CD14-positive monocyte (primary cell): ENCODE measurements at regions not wholly inside any gene's neighbourhood (a gene's known extent, or its start where the extent isn't known, plus 50 kb on each side); places are given as distances from the start of the nearest gene placed in this dataset.

Experiments used
- DNase-seq, 3 donors: peaks; one replicate each; pipeline ENCODE4 v3.0.0-alpha.2; 2011 to 2022
- H2AFZ ChIP-seq: 2 replicates; pipeline ENCODE4 v1.6.0; 2012; ENCODE audit warnings: mild to moderate bottlenecking, low read depth, low read length, inconsistent platforms; ENCODE audit not compliant: insufficient read depth, poor library complexity, severe bottlenecking
- H3K27ac ChIP-seq, 2 donors: 1 replicate in 1 of 2; 2 replicates in 1 of 2; pipeline ENCODE4 v1.5.1; 2012 to 2013; ENCODE audit warnings: low read length in 2 of 2, control low read depth in 1 of 2, inconsistent platforms in 1 of 2, low read depth in 1 of 2, mild to moderate bottlenecking in 1 of 2
- H3K27me3 ChIP-seq, 2 donors: one replicate each; pipeline versions ENCODE4 v1.6.0 to v1.6.1; 2011 to 2013; ENCODE audit warnings: low read length in 2 of 2; ENCODE audit not compliant: control insufficient read depth in 2 of 2, insufficient read depth in 2 of 2
- H3K36me3 ChIP-seq, 2 donors: replicated peaks in 1 of 2; 1 replicate in 1 of 2; 2 replicates in 1 of 2; pipeline versions ENCODE4 v1.5.1 to v1.6.1; 2012 to 2013; ENCODE audit warnings: low read length in 2 of 2, control low read depth in 1 of 2, inconsistent platforms in 1 of 2, mild to moderate bottlenecking in 1 of 2; ENCODE audit not compliant: insufficient read depth in 2 of 2, control insufficient read depth in 1 of 2
- H3K4me1 ChIP-seq, 2 donors: 1 replicate in 1 of 2; 2 replicates in 1 of 2; pipeline versions ENCODE4 v1.5.1 to v1.6.1; 2012 to 2013; ENCODE audit warnings: low read length in 2 of 2, control low read depth in 1 of 2, inconsistent platforms in 1 of 2, mild to moderate bottlenecking in 1 of 2, moderate library complexity in 1 of 2; ENCODE audit not compliant: insufficient read depth in 2 of 2, control insufficient read depth in 1 of 2
- H3K4me2 ChIP-seq: replicated peaks from 2 replicates; pipeline ENCODE3; 2012; ENCODE audit warnings: low read length, moderate library complexity, mild to moderate bottlenecking; ENCODE audit not compliant: poor library complexity, severe bottlenecking; ENCODE audit errors: extremely low read depth
- H3K4me3 ChIP-seq, 3 experiments: fragments of 200-600 bp in 1 of 3; sonication (generic) in 1 of 3; replicated peaks in 1 of 3; 1 replicate in 2 of 3; 2 replicates in 1 of 3; pipeline ENCODE4 v1.5.1; 2011 to 2013; ENCODE audit warnings: low read length in 3 of 3, mild to moderate bottlenecking in 3 of 3, control low read depth in 2 of 3, low read depth in 2 of 3, inconsistent platforms in 1 of 3, moderate library complexity in 1 of 3
- H3K79me2 ChIP-seq: 2 replicates; pipeline ENCODE4 v1.6.0; 2012; ENCODE audit warnings: mild to moderate bottlenecking, control low read depth, inconsistent platforms, low read length, moderate library complexity; ENCODE audit not compliant: insufficient read depth
- H3K9ac ChIP-seq: 2 replicates; pipeline ENCODE4 v1.6.0; 2017; ENCODE audit warnings: low read length, mild to moderate bottlenecking; ENCODE audit not compliant: insufficient read depth, poor library complexity, severe bottlenecking
- H3K9me3 ChIP-seq, 2 donors: replicated peaks in 1 of 2; 1 replicate in 1 of 2; 2 replicates in 1 of 2; pipeline versions ENCODE4 v1.5.1 to v1.6.1; 2012 to 2013; ENCODE audit warnings: low read length in 2 of 2, control low read depth in 1 of 2; ENCODE audit not compliant: control insufficient read depth in 1 of 2, insufficient read depth in 1 of 2
- H4K20me1 ChIP-seq: 2 replicates; pipeline ENCODE4 v1.6.0; 2012; ENCODE audit warnings: mild to moderate bottlenecking, low read length, control low read depth, moderate library complexity; ENCODE audit not compliant: insufficient read depth
- H3K27ac Mint-ChIP-seq, 7 donors: one replicate each; pipeline ENCODE4 v1.8.0; 2020; ENCODE audit warnings: mild to moderate bottlenecking in 7 of 7, mixed read lengths in 7 of 7, moderate library complexity in 6 of 7, inconsistent platforms in 2 of 7
- H3K27me3 Mint-ChIP-seq, 3 donors: one replicate each; pipeline ENCODE4 v1.8.0; 2021 to 2022; ENCODE audit warnings: low read depth in 3 of 3, mild to moderate bottlenecking in 3 of 3, mixed read lengths in 3 of 3, moderate library complexity in 3 of 3, inconsistent platforms in 1 of 3
- H3K36me3 Mint-ChIP-seq, 2 donors: one replicate each; pipeline ENCODE4 v1.8.0; 2020; ENCODE audit warnings: mixed read lengths in 2 of 2, inconsistent platforms in 1 of 2, mild to moderate bottlenecking in 1 of 2
- H3K4me1 Mint-ChIP-seq: one replicate; pipeline ENCODE4 v1.8.0; 2020; ENCODE audit warnings: mild to moderate bottlenecking, mixed read lengths
- H3K4me3 Mint-ChIP-seq, 2 donors: one replicate each; pipeline ENCODE4 v1.8.0; 2020; ENCODE audit warnings: mild to moderate bottlenecking in 2 of 2, mixed read lengths in 2 of 2, moderate library complexity in 1 of 2
- H3K9me3 Mint-ChIP-seq, 7 donors: one replicate each; pipeline ENCODE4 v1.8.0; 2020 to 2022; ENCODE audit warnings: mixed read lengths in 7 of 7, mild to moderate bottlenecking in 6 of 7, moderate library complexity in 6 of 7, inconsistent platforms in 2 of 7
- WGBS: methylation state at CpG from one replicate; pipeline ENCODE4 v1.1.5; 2013; ENCODE audit warnings: missing lambda C conversion rate; ENCODE audit not compliant: insufficient coverage; 5-methylcytosine and 5-hydroxymethylcytosine counted together
- intact Hi-C, 2 donors: fragments of 100-400 bp; cut with micrococcal nuclease; formaldehyde crosslinking; loops; one replicate each; pipeline versions ENCODE4 v1.15.0 to v1.15.1; 2023
- TF ChIP-seq, protein P1 (sequence below): fragments of 200-600 bp; IDR thresholded peaks from one replicate; pipeline ENCODE4 v1.8.0; 2022; ENCODE audit warnings: antibody characterized with exemption, mild to moderate bottlenecking

DNA sequence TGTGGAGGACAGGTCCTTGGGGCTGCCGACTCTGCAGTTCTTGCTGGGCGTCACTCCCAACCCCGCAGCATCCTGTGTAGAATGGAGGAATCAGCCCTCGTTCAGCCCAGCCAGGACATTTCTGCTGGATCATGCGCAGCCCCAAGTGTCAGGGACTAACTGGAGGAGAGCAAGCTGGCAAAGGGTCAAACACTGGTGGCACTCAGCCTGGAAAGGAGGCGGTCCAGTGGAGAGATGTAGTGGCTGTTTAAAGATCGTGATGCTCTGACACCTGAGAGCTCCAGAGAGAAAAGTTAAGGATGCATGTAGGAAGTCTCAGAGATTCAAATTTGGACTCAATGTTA, 63.6 kb upstream of the SH3RF3 start:
- Histone ChIP-seq H3K4me2 (no peak overlapping the region), H2AFZ (no peak overlapping the region), H3K79me2 (no peaks in the 10 kb centered on the region), H4K20me1 (no peaks in the 10 kb centered on the region), H3K4me1 (no peaks in the 10 kb centered on the region), H3K9me3 (no peaks in the 10 kb centered on the region), H3K4me3 (no peak overlapping the region), H3K27ac (no peak overlapping the region), H3K9ac (no peak overlapping the region), H3K36me3 (no peaks in the 10 kb centered on the region), H3K27me3 (no peaks in the 10 kb centered on the region)
- H3K4me1 Mint-ChIP-seq: no peaks in the 10 kb centered on the region
- intact Hi-C loops: no loop called here
- peaks cover 3 to 6% (median 5%) of the 10 kb centered on the region in 3 donors for H3K27me3 Mint-ChIP-seq
- peaks cover 0 to 3% (median 0%) of the 10 kb centered on the region in 7 donors for H3K9me3 Mint-ChIP-seq
- no peak for DNase-seq
- TF ChIP-seq, protein P1, sequence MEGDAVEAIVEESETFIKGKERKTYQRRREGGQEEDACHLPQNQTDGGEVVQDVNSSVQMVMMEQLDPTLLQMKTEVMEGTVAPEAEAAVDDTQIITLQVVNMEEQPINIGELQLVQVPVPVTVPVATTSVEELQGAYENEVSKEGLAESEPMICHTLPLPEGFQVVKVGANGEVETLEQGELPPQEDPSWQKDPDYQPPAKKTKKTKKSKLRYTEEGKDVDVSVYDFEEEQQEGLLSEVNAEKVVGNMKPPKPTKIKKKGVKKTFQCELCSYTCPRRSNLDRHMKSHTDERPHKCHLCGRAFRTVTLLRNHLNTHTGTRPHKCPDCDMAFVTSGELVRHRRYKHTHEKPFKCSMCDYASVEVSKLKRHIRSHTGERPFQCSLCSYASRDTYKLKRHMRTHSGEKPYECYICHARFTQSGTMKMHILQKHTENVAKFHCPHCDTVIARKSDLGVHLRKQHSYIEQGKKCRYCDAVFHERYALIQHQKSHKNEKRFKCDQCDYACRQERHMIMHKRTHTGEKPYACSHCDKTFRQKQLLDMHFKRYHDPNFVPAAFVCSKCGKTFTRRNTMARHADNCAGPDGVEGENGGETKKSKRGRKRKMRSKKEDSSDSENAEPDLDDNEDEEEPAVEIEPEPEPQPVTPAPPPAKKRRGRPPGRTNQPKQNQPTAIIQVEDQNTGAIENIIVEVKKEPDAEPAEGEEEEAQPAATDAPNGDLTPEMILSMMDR: no peak
- H3K36me3 Mint-ChIP-seq: no peaks in the 10 kb centered on the region
- no peak overlapping the region for H3K4me3 Mint-ChIP-seq
- no peak overlapping the region for H3K27ac Mint-ChIP-seq
- 92% methylated on average over 7 of the region's 7 CpGs for WGBS

DNA sequence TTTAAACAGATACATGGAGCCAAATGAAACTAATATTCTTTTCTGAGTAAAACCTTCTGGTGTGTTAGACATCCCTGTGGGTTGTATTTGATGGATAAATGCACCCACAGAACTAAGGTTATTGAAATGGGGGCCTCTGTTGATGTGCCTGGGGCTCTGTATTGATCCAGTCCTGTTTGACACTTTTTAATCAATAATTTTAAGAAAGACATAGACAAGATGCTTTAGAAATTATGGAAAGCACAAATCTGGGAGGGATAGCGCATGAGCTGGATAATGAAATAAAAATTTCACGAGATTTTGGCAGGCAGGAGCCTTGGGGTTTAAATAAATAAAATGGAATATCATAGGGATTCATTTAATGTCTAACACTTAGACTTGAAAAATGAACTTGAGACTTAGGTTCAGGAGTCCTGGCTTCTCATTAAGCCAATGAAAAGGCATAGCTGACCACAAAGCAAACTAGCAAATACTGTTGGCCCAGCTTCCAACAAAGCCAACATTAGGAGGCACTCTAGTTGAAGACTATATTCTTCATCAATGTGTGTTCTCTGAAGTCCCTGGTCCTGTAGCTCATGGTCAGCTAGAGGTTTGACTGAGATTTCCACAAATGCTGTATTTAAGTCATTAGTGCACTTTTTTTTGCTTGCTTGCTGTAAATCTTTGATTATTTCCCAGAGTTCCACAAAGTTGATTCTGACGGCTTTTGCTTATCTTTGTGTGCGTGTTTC, 64.2 kb upstream of the SH3RF3 start:
- no peaks in the 10 kb centered on the region for H3K27me3 ChIP-seq
- Mint-ChIP-seq H3K9me3 (peaks cover 0 to 3% (median 0%) of the 10 kb centered on the region in 7 donors), H3K27ac (no peak overlapping the region), H3K4me3 (no peak overlapping the region), H3K4me1 (no peaks in the 10 kb centered on the region), H3K36me3 (no peaks in the 10 kb centered on the region), H3K27me3 (peaks cover 3 to 5% (median 4%) of the 10 kb centered on the region in 3 donors)
- no peak overlapping the region for H3K27ac ChIP-seq
- H3K36me3 ChIP-seq: no peaks in the 10 kb centered on the region
- 100% methylated on average over 3 of the region's 4 CpGs for WGBS
- H2AFZ ChIP-seq: no peak overlapping the region
- no peak for DNase-seq
- no peaks in the 10 kb centered on the region for H3K4me1 ChIP-seq
- no peak overlapping the region for H3K4me2 ChIP-seq
- no peaks in the 10 kb centered on the region for H4K20me1 ChIP-seq
- H3K79me2 ChIP-seq: no peaks in the 10 kb centered on the region
- no peak overlapping the region for H3K4me3 ChIP-seq
- H3K9me3 ChIP-seq: no peaks in the 10 kb centered on the region
- H3K9ac ChIP-seq: no peak overlapping the region
- intact Hi-C loops: no loop called here
- TF ChIP-seq, protein P1: no peak
